Pancreas (tissue), 10 donors: ENCODE measurements at regions not wholly inside any gene's neighbourhood (a gene's known extent, or its start where the extent isn't known, plus 50 kb on each side); places are given as distances from the start of the nearest gene placed in this dataset.

Experiments used
- ATAC-seq, 4 donors: fragments of 200-7000 bp; cut with Tn5 transposase; one replicate each; pipeline versions ENCODE4 v1.8.0 to v1.9.1; 2020; ENCODE audit warnings: mild to moderate bottlenecking in 4 of 4, moderate library complexity in 4 of 4
- DNase-seq, 6 donors: peaks; one replicate each; pipeline ENCODE4 v3.0.0-alpha.2; 2020
- FAIRE-seq: peaks from 2 replicates; lab custom pipeline; 2012; peaks lifted over from hg19 to GRCh38; lab: Jason Lieb, UNC
- H3K27ac ChIP-seq, 4 donors: fragments of 200-600 bp; sonication (generic); 1 replicate in 3 of 4; 2 replicates in 1 of 4; pipeline versions ENCODE4 v1.5.0 to v1.8.0; 2020
- H3K27me3 ChIP-seq, 4 donors: fragments of 200-600 bp; one replicate each; pipeline ENCODE4 v1.8.0; 2021
- H3K36me3 ChIP-seq, 3 donors: fragments of 200-600 bp; sonication (generic) in 1 of 3; one replicate each; pipeline versions ENCODE4 v1.5.0 to v1.8.0; 2020 to 2021
- H3K4me1 ChIP-seq, 3 donors: fragments of 200-600 bp; one replicate each; pipeline ENCODE4 v1.8.0; 2021
- H3K4me3 ChIP-seq, 4 donors: fragments of 200-600 bp; sonication (generic) in 2 of 4; one replicate each; pipeline versions ENCODE4 v1.5.0 to v1.8.0; 2020 to 2021
- H3K9me3 ChIP-seq, 4 donors: fragments of 200-600 bp; one replicate each; pipeline ENCODE4 v1.8.0; 2021
- WGBS, 2 donors: extraction: QIAGEN DNeasy Blood & Tissue Kit; methylation state at CpG; one replicate each; pipeline ENCODE4 v1.1.7; 2013; 5-methylcytosine and 5-hydroxymethylcytosine counted together
- intact Hi-C, 3 donors: fragments of 100-400 bp; cut with DNase I; formaldehyde crosslinking; loops; one replicate each; pipeline versions ENCODE4 v1.11.1 to v1.14.2; 2022
- TF ChIP-seq, protein P1 (sequence below), 4 donors: fragments of 200-600 bp; sonication (generic) in 3 of 4; IDR thresholded peaks; one replicate each; pipeline versions ENCODE4 v1.5.0 to v1.8.0; 2021; ENCODE audit warnings: antibody characterized with exemption in 4 of 4
- donor health status: healthy with polysubstance abuse.
- donor health status: DM: no; HTN: no; CAD: no; lungs with moderate emphysema.
- donor health status: DM: no; HTN: no; CAD: no.
- donor health status: control.
- donor health status: control.
- donor health status: Bipolar disorder and iron deficiency.
- donor health status: DM: yes; HTN: yes; CAD: no.
- donor health status: DM: no; HTN: no; CAD: no.
- donor health status: DM: no; HTN: no; CAD: no.
- donor health status: DM: yes; HTN: yes; CAD: no.

DNA sequence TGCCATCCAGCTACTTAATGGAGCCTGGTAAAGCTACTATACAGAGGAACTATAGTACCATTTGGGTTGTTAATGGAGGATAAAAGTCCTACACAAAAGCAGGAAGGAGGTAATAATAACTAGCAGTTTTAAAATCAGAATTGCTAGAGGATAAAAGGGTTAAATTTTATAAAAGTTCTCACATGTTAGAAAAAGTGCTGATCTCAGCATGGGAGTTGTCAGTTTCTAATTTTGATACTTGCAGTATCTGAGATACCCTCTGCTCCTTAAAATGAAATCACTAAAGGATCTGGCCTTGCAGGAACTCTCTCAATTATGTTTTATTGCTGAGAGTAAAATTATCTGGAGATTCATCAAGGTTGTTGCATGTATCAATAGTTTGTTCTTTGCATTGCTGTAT, 272.2 kb upstream of the GYPC start:
- H3K9me3 ChIP-seq: no peaks in the 10 kb centered on the region
- FAIRE-seq (no peak), DNase-seq (no peak), ATAC-seq (no peak)
- intact Hi-C loops: no loop called here
- TF ChIP-seq, protein P1, sequence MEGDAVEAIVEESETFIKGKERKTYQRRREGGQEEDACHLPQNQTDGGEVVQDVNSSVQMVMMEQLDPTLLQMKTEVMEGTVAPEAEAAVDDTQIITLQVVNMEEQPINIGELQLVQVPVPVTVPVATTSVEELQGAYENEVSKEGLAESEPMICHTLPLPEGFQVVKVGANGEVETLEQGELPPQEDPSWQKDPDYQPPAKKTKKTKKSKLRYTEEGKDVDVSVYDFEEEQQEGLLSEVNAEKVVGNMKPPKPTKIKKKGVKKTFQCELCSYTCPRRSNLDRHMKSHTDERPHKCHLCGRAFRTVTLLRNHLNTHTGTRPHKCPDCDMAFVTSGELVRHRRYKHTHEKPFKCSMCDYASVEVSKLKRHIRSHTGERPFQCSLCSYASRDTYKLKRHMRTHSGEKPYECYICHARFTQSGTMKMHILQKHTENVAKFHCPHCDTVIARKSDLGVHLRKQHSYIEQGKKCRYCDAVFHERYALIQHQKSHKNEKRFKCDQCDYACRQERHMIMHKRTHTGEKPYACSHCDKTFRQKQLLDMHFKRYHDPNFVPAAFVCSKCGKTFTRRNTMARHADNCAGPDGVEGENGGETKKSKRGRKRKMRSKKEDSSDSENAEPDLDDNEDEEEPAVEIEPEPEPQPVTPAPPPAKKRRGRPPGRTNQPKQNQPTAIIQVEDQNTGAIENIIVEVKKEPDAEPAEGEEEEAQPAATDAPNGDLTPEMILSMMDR (IDR thresholded peaks at IDR 0.05): no peak
- H3K4me3 ChIP-seq: no peak overlapping the region
- no peaks in the 10 kb centered on the region for H3K4me1 ChIP-seq
- no peak overlapping the region for H3K27ac ChIP-seq
- H3K36me3 ChIP-seq: no peaks in the 10 kb centered on the region
- H3K27me3 ChIP-seq: no peaks in the 10 kb centered on the region

DNA sequence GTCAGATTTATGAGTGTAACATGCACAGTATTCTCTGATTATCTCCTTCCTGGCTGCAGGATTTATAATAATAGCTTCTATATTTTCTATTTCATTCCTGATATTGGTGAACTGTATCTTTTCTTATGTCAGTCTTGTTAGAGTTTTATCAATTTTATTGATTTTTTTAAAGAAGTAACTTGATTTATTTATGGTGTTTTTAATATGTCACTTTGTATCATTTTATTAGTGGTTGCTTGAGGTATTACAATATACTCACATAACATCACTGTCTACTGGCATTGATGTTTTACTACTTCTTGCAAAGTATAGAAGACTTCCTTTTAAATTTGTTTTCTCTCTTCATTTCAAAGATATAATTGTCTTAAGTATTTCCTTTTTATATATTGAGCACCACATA, 270.5 kb upstream of the GYPC start:
- Histone ChIP-seq H3K4me1 (no peaks in the 10 kb centered on the region), H3K27ac (no peak overlapping the region), H3K27me3 (no peaks in the 10 kb centered on the region), H3K9me3 (no peaks in the 10 kb centered on the region), H3K4me3 (no peak overlapping the region), H3K36me3 (no peaks in the 10 kb centered on the region)
- FAIRE-seq (no peak), DNase-seq (no peak), ATAC-seq (no peak)
- intact Hi-C loops: no loop called here
- TF ChIP-seq, protein P1 (IDR thresholded peaks at IDR 0.05): no peak

DNA sequence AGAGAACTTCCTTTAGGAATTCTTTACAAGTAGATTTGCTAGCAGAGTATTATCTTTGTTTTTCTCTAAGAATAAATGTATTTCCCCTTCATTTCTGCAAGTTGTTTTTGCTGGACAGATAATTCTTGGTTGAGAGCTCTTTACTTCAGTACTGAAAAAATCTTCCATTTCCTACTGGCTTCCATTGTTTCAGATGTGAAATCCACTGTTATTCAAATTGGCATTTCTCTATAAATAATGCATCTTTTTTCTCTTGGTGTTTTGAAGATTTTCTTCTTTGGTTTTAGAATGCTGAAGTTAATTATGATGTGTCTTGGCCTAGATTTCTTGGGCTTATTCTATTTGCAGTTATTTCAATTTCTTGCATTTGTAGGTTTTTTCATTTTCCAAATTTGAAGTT, 270.0 kb upstream of the GYPC start:
- H3K36me3 ChIP-seq: no peaks in the 10 kb centered on the region
- H3K27me3 ChIP-seq: no peaks in the 10 kb centered on the region
- no peak overlapping the region for H3K4me3 ChIP-seq
- H3K27ac ChIP-seq: no peak overlapping the region
- intact Hi-C loops: no loop called here
- DNase-seq (no peak), FAIRE-seq (no peak), ATAC-seq (no peak)
- H3K9me3 ChIP-seq: no peaks in the 10 kb centered on the region
- H3K4me1 ChIP-seq: no peaks in the 10 kb centered on the region
- TF ChIP-seq, protein P1 (IDR thresholded peaks at IDR 0.05): no peak

DNA sequence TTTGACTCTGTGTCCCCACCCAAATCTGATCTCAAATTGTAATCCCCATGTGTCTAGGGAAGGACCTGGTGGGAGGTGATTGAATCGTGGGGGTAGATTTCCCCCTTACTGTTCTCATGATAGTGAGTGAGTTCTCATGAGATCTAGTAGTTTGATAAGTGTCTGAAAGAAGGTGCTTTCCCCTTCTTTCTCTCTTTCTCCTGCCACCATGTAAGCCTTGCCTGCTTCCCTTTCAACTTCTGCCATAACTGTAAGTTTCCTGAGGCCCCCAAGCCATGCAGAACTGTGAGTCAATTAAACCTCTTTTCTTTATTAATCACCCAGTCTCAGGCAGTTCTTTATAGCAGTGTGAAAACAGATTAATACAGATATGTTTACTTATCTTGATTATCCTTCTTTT, 266.5 kb upstream of the GYPC start:
- intact Hi-C loops: no loop called here
- WGBS, 2 donors: 47 to 61% methylated on average over 1 of the region's 1 CpG
- no peak for FAIRE-seq

DNA sequence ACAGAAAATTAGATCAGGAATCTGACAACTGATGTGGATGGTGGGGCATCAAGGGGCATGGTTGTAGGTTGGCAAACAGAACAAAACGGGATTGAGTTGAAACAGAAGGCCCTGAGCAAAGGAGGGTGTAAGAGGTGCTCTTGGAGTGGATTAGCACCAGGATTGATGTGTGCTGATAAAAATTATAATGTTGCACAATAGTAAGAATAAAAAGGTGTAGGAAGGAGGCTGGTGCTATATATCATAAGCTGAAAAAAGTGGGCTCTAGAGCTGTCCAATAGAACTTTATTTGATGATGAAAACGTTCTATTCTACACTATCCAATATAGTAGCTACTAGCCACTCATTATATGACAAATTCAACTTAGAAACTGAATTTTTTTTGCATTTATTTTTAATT, 263.1 kb upstream of the GYPC start:
- 55 to 58% methylated on average over 2 of the region's 2 CpGs for WGBS, 2 donors
- H3K27ac ChIP-seq: no peak overlapping the region
- H3K27me3 ChIP-seq: no peaks in the 10 kb centered on the region
- intact Hi-C loops: no loop called here
- H3K36me3 ChIP-seq: no peaks in the 10 kb centered on the region
- FAIRE-seq: no peak
- H3K4me1 ChIP-seq: no peaks in the 10 kb centered on the region
- no peak for DNase-seq
- no peaks in the 10 kb centered on the region for H3K9me3 ChIP-seq
- ATAC-seq: no peak
- TF ChIP-seq, protein P1 (IDR thresholded peaks at IDR 0.05): no peak
- H3K4me3 ChIP-seq: no peak overlapping the region

More for the DNA sequence above, 266.5 kb upstream of the GYPC start:
- TF ChIP-seq, protein P1 (IDR thresholded peaks at IDR 0.05): no peak
- Histone ChIP-seq H3K9me3 (no peaks in the 10 kb centered on the region), H3K4me3 (no peak overlapping the region), H3K36me3 (no peaks in the 10 kb centered on the region), H3K27ac (no peak overlapping the region), H3K27me3 (no peaks in the 10 kb centered on the region), H3K4me1 (no peaks in the 10 kb centered on the region)
- ATAC-seq (no peak), DNase-seq (no peak)
